EL (cell line): ENCODE measurements at regions not wholly inside any gene's neighbourhood (a gene's known extent, or its start where the extent isn't known, plus 50 kb on each side); places are given as distances from the start of the nearest gene placed in this dataset.
A peak's percentile ranks its signal among the peaks of the same experiment; 100 is the strongest.

Experiments used
- DNase-seq: peaks from one replicate; pipeline ENCODE4 v3.0.0-alpha.2; 2016

GRCh38 chr2:206212673-206213513, 53.2 kb downstream of the EEF1B2 start:
- DNase-seq = peak; percentile 64

DNA sequence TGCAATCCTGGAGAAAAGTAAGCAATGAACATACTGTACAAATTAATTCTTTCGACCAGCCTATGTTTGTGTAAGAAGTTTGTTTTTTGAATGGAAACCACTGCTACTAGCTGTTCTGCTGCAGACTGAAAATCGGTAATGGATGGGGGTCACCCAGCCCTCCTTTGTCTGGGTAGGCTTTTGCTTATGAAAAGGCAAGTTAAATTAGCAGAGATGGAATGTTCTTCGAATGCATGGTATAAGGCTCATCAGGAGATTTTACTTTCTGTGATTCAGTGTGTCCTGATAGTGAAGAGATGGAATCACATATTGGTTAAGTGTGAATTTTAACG, 53.8 kb downstream of the EEF1B2 start:
- DNase-seq = no peak

GRCh38 chr2:206217166-206217565, 57.3 kb upstream of the ZDBF2 start:
- DNase-seq = no peak

- no peak for DNase-seq
These were observed 56.7 kb upstream of the ZDBF2 start for GRCh38 chr2:206217743-206218142.

GRCh38 chr2:206218156-206218555, 56.3 kb upstream of the ZDBF2 start:
- DNase-seq = no peak

DNA sequence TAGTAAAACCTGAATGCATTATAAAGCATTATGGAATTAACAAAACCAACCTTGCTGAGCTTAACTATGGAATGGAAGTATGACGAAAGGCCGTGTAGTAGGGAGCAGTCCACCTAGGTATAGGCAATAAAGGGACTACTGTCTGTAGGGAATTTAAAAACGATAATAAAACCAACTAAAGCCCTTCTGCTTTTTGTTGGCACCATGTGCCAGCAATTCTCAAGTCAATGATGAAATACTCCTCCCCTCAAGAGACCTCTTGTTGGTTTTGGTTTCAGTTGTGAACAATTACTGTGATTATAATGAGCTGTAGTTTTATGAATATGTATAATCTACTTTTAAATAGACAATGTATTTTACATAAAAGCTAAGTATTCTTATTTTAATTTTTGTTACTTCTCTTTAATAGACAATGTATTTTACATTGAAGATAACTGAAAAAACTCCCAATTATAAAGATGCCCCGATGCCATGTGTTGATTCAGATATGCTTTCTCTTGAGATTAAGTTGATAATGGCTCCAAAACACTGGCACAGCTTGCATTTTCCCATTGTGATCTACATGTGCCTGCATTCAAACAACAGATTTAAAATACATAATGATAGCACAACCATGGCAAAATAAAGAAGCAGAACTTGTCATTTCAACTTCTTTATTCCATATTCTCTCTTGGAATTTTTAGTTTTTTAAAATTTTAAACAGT, 55.5 kb upstream of the ZDBF2 start:
- DNase-seq = no peak

GRCh38 chr2:206219957-206220356, 54.5 kb upstream of the ZDBF2 start:
- no peak for DNase-seq

- no peak for DNase-seq
These were observed 53.5 kb upstream of the ZDBF2 start for GRCh38 chr2:206220997-206221396.
